ENCODE measurements at regions not wholly inside any gene's neighbourhood (a gene's known extent, or its start where the extent isn't known, plus 50 kb on each side); places are given as distances from the start of the nearest gene placed in this dataset.

GRCh38 chr5:97851036-97851435 lies 668.0 kb upstream of the RIOK2 start:
- TF ChIP-seq GATA2 (IDR thresholded peaks at IDR 0.05; ENCODE audit: low read depth, low read length) = no peak
- TF ChIP-seq GATA3 (IDR thresholded peaks at IDR 0.05; ENCODE audit: low read depth, low read length) = no peak; the same call in 1 of the 2 replicates

All from SH-SY5Y (cell line).